ENCODE measurements at regions not wholly inside any gene's neighbourhood (a gene's known extent, or its start where the extent isn't known, plus 50 kb on each side); places are given as distances from the start of the nearest gene placed in this dataset.
A peak's percentile ranks its signal among the peaks of the same experiment; 100 is the strongest.
"Not testable (repeated sequence)": the region's sequence is repeated elsewhere in the genome, so short reads cannot be mapped to it uniquely, and the experiment has no call there.

GRCh38 chr2:60356346-60356745, 197.1 kb downstream of the BCL11A start:
- no peak for DNase-seq

DNA sequence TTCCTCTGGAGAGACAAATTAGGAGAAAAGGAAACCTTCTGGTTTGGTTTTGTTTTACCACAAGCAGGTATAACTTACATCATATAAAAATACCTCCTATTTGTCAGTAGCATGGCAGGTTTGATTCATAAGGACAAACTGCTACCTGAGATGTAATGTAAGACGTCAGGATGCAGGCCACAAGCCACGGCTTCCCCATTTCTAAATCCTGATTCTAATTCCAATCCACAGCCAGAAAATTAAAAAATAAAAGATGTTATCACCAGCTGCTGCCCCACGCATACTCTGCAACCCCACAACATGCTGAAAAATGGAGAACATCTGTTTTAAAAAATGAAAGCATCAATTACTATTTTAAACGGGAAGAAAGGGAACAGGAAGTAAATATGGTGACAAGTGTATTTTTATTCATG, 197.6 kb downstream of the BCL11A start:
- no peak for DNase-seq

GRCh38 chr2:60354713-60355112, 198.7 kb downstream of the BCL11A start:
- no peak for DNase-seq

GRCh38 chr2:60353863-60354262, 199.6 kb downstream of the BCL11A start:
- no peak for DNase-seq

GRCh38 chr2:60353406-60353800, 200.1 kb downstream of the BCL11A start:
- no peak for DNase-seq

DNA sequence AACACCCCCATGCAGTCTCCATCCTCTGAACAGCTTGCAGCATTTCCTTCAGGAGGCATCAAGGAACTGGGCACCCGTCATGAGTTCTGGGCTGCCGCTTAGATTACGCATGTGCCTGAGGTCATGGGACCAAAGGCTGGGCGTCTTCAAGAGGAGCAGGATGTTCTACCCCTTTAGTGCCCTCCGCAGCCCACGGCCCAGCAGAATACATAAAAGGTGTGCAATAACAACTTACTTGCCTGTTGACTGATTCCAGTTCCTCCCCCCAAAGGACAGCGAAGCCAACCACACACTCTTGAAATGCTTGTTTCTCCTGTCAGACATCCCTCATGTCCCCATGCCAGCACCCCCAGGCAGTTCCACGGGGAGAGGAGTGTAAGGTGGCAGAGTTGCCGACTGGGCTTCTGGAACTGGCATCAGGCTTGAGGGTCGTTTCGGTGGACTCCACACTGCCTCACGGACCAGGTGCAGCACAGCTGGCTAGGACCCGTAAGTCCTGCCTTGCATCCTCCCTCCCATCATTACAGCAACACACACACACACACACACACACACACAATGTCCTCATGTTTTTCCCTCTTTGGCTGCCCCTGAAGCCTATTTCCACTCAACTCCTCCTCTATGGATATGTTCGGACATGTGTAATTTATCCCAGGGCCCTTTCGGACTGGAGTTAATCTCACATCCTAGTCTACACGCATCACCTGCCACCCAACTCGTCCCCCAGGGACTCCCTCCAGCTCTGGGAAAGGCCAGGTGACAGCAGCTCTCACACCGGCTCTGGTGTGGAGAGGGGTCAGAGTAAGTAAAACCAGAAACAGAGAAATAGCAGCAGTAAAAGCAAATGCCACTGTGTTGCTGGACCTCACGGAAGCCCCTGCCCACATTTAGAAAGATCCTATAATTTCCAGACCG, 200.7 kb downstream of the BCL11A start:
- DNase-seq: no peak

DNA sequence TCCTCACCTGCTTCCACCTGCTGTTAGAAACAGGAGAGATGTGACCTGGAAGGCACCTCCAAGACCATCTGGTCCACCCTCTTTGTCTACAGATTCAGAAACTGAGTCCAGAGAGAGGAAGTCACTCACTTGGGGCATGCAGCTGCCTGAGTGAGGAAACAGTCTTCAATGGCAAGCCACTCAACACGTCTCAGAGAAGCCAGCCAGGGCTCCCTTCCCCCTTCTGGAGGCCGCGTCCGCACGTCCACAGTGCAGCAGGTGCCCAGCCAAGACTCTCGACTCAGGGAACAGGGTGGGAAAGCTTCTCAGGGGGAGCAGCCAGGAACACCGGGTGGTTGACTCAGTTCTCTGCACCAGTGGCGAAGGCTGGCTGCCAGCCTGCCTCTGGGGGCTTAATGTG, 201.7 kb downstream of the BCL11A start:
- DNase-seq: no peak

GRCh38 chr2:60351321-60351720, 202.1 kb downstream of the BCL11A start:
- DNase-seq: no peak

DNA sequence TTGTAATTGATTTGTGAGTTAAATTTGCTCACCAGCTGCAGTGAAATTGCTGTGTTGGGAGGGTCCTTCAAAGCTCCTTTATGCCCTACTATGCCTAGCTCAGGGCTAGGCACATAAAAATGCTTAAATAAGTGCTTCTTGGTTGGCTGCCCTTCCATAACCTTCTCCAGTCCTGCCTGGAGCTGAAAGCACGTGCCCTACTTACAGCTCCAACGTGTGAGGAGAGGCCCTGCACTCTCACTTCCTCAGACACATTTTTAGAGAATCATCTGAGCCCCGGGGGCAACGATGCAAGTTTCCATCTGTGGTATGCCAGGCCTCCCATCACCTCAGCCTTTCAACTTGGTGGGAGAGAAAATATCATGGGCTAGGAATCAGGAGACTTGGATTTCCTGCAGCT, 202.7 kb downstream of the BCL11A start:
- DNase-seq: no peak

DNA sequence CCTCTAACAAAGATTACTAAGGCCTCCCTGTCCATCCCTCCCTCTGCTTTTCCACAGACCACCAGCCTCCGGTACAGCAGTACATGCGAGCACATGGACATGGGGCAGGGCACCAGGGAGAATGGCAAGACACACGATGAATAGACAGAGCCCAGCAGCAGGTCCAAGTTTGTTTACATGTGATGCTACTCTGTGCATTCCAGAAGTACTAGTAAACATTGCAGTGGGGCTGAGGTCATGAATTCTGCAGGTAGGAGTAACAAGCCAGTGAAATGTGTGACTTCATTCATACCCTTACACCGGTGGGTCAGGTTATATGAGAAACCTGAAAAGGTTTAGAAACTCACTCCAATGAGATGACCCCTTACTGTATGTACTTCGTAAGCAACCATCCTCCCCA, 205.7 kb downstream of the BCL11A start:
- no peak for DNase-seq

DNA sequence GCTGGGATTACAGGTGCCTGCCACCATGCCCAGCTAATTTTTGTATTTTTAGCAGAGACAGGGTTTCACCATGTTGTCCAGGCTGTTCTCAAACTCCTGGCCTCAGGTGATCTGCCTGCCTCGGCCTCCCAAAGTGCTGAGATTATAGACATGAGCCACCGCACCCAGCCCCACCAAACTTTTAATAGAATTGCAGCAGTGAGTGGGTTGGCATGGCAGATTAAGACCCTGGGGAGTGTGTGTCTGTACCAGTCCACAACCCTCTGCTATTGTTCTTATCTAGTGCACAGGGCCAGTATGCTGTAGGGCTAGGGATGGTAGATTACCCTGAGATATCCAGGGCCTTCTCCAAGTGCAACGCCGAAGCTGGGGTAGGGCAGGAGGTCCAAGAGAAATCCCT, 211.0 kb downstream of the BCL11A start:
- not testable (repeated sequence) for DNase-seq

DNA sequence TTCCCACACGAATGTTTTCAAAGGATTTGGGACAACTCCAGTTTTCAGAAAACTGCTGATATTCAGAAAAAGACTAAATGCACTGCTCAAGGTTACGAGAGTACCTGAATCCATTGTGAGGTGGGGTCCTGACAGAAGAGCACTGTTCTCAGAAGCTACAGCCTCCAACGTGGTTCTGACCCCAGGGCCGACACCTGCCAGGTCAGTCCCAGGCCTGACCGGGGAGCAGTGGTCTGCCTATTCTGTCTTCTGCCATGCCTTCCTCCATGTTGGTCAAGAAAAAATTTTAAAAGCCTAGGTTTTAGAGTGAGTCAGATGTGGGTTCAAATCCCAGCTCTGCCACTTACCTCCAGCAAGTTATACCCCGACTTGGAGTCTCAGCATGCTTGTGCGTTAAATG, 212.3 kb downstream of the BCL11A start:
- no peak for DNase-seq

DNA sequence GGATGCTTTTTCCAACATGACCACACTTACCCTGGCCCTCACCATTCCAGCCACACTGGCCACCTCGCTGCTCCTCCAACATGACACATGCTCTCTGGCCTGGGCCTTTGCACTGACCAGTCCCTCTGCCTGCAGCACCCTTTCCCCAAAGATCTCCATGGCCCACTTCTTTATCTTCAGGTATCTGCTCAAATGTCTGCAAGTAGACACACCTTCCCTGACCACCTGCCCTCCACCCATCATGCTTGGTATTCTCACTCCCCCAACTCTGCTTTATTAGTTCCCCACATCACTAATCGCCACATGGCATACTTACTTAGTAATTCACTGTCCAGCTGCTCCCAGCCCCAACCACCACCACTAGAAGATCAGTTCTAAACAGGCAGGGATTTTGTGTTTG, 214.2 kb downstream of the BCL11A start:
- DNase-seq: no peak

GRCh38 chr2:60337142-60337497, 216.3 kb downstream of the BCL11A start:
- DNase-seq: no peak

- no peak for DNase-seq
These were observed 216.9 kb downstream of the BCL11A start for GRCh38 chr2:60336442-60337141.

GRCh38 chr2:60335533-60336237, 217.8 kb downstream of the BCL11A start:
- no peak for DNase-seq

- no peak for DNase-seq
These were observed 218.8 kb downstream of the BCL11A start for GRCh38 chr2:60334610-60335009.

DNA sequence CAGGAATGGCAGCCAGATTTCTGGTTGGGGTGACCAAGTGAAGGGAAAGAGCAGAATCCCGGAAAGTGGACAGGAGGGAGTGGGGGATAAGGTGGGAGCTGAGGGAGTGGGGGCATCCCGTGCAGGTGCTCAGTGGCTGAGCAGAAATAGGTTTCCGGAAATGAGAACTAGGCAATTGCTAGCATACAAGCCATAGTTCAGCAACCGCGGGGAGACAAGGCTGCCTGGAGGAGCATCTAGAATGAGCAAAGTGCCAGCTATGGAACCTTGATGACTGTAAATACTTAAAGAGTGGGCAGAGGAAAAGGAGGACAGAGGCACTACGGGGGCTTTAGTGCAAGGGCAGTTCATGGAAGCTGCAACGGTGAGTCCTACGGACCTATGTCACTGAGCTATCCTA, 220.2 kb downstream of the BCL11A start:
- DNase-seq: no peak

GRCh38 chr2:60331115-60331809, 222.2 kb downstream of the BCL11A start:
- DNase-seq: peak; percentile 72

DNA sequence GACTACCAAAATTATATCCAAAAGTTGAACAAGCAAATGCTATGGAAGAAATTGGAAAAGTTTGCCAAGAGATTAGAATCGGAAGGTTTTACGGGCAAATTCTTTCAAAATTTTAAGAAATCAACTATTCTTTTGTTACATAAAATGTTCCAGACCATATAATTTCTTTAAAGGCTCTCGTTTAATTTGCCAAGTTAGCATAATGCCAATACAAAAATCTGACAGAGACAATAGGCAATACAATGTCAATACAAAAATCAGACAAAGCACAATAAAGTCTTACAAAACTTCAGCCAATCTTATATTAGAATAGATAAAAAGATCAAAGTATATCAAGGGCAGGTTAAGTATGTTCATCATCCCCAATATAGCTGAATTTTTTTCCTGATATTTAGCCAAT, 224.2 kb downstream of the BCL11A start:
- DNase-seq: no peak

DNA sequence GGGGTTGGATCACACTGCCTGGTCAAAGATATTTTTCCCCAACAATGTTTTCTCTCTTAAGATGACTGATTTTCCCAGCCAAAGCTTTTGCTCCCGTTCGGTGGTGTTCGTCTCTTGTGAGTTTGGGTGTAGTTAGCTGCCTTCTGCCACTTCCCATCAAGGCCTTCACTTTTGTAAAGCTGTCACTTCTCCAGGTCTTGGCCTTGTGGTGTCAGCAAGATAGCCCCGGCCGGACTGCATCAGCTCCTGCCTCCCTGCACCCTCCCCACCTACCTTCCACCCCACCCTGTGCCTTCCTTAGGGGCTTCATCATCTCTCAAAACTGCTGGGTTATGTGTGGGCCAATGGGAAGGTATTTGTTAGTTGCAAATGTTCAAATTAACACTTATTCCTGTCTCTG, 228.9 kb downstream of the BCL11A start:
- DNase-seq: no peak

- DNase-seq: no peak
These were observed 231.6 kb downstream of the BCL11A start for GRCh38 chr2:60321816-60322215.

- DNase-seq: no peak
These were observed 232.7 kb downstream of the BCL11A start for GRCh38 chr2:60320724-60321123.
